ENCODE measurements at regions not wholly inside any gene's neighbourhood (a gene's known extent, or its start where the extent isn't known, plus 50 kb on each side); places are given as distances from the start of the nearest gene placed in this dataset.

DNA sequence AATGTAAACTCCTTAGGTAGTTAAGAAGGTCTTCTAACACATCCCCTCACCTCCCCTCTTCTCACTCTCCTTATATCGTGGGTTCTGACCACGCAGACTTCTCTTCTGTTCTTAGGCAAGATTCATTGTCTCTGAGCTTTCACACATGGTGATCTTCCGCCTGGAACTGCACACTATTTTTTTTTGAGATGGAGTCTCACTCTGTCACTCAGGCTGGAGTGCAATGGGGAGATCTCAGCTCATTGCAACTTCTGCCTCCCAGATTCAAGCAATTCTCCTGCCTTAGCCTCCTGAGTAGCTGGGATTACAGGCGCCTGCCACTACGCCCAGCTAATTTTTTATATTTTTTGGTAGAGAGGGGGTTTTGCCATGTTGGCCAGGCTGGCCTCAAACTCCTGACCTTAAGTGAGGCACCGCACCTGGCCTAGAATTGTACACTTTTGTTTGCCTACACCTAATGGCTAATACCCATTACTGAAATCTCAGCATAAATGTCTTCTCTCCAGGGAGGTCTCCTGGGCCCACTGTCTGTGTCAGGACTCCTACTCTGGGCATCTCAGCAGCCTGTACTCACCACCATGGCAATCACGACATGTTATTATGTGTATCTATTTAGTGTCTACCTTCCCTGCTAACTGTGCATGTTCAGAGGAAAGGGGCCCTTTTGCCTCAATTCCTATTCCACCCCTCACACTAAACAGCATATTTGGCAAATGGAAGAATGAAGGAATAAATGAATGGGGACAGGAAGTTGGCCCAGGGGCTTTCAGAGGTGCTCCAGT, 646.3 kb upstream of the DPP6 start:
- TF ChIP-seq POLR2A (IDR thresholded peaks at IDR 0.05): no peak
- no peak for TF ChIP-seq CTCF (IDR thresholded peaks at IDR 0.05)
- TF ChIP-seq POLR2AphosphoS5 (IDR thresholded peaks at IDR 0.05): no peak

Data from prostate gland (tissue), 2 donors.